NCI-H1694 (cell line): ENCODE measurements at regions not wholly inside any gene's neighbourhood (a gene's known extent, or its start where the extent isn't known, plus 50 kb on each side); places are given as distances from the start of the nearest gene placed in this dataset.
A peak's percentile ranks its signal among the peaks of the same experiment; 100 is the strongest.
"Not testable (repeated sequence)": the region's sequence is repeated elsewhere in the genome, so short reads cannot be mapped to it uniquely, and the experiment has no call there.

Experiments used
- DNase-seq: peaks from one replicate; lab custom pipeline; 2025; lab: John Stamatoyannopoulos, UW

- no peak for DNase-seq
These were observed 107.4 kb upstream of the KLF13 start for GRCh38 chr15:31219221-31219620.

- no peak for DNase-seq
These were observed 104.6 kb upstream of the KLF13 start for GRCh38 chr15:31221936-31222515.

GRCh38 chr15:31222773-31223341, 103.8 kb upstream of the KLF13 start:
- DNase-seq: no peak

- DNase-seq: no peak
These were observed 102.9 kb upstream of the KLF13 start for GRCh38 chr15:31223478-31224350.

- DNase-seq: not testable (repeated sequence)
These were observed 102.0 kb upstream of the KLF13 start for GRCh38 chr15:31224661-31225060.

GRCh38 chr15:31225356-31225955, 101.2 kb upstream of the KLF13 start:
- DNase-seq: no peak

- DNase-seq: no peak
These were observed 100.6 kb upstream of the KLF13 start for GRCh38 chr15:31226021-31226420.

- DNase-seq: no peak
These were observed 99.4 kb upstream of the KLF13 start for GRCh38 chr15:31227235-31227634.

GRCh38 chr15:31228011-31228484, 98.6 kb upstream of the KLF13 start:
- no peak for DNase-seq

GRCh38 chr15:31228980-31229826, 97.4 kb upstream of the KLF13 start:
- no peak for DNase-seq

GRCh38 chr15:31230630-31231485, 95.8 kb upstream of the KLF13 start:
- DNase-seq: no peak

GRCh38 chr15:31234815-31235214, 91.8 kb upstream of the KLF13 start:
- DNase-seq: no peak

- no peak for DNase-seq
These were observed 91.1 kb upstream of the KLF13 start for GRCh38 chr15:31235311-31236183.

GRCh38 chr15:31236184-31237042, 90.2 kb upstream of the KLF13 start:
- peak; percentile 57 for DNase-seq

GRCh38 chr15:31237043-31237324, 89.7 kb upstream of the KLF13 start:
- DNase-seq: no peak

GRCh38 chr15:31238906-31239305, 87.7 kb upstream of the KLF13 start:
- no peak for DNase-seq

- no peak for DNase-seq
These were observed 87.2 kb upstream of the KLF13 start for GRCh38 chr15:31239409-31239808.

GRCh38 chr15:31241888-31242522, 84.6 kb upstream of the KLF13 start:
- DNase-seq: peak; percentile 65

- no peak for DNase-seq
These were observed 82.7 kb upstream of the KLF13 start for GRCh38 chr15:31243895-31244294.
